Smooth muscle cell (in vitro differentiated cells): ENCODE measurements at regions not wholly inside any gene's neighbourhood (a gene's known extent, or its start where the extent isn't known, plus 50 kb on each side); places are given as distances from the start of the nearest gene placed in this dataset.

Source experiments
- DNase-seq: peaks from one replicate; lab custom pipeline; 2025; ENCODE audit not compliant: unreplicated experiment; lab: John Stamatoyannopoulos, UW
- H2AFZ ChIP-seq: fragments of 200-600 bp; sonication (generic); 2 replicates; pipeline ENCODE4 v1.6.0; 2016; ENCODE audit warnings: antibody characterized with exemption, low read depth, mild to moderate bottlenecking
- H3F3A ChIP-seq: fragments of 200-600 bp; sonication (generic); 2 replicates; pipeline ENCODE4 v1.6.0; 2017; ENCODE audit warnings: antibody characterized with exemption, low read depth
- H3K27ac ChIP-seq: fragments of 200-600 bp; sonication (generic); 2 replicates; pipeline ENCODE4 v1.5.1; 2016; ENCODE audit warnings: low read depth, mild to moderate bottlenecking
- H3K27me3 ChIP-seq: fragments of 200-600 bp; sonication (generic); 2 replicates; pipeline ENCODE4 v1.6.1; 2016; ENCODE audit warnings: low read depth, mild to moderate bottlenecking
- H3K36me3 ChIP-seq: fragments of 200-600 bp; sonication (generic); 2 replicates; pipeline ENCODE4 v1.5.1; 2016; ENCODE audit warnings: low read depth
- H3K4me1 ChIP-seq: fragments of 200-600 bp; sonication (generic); 2 replicates; pipeline ENCODE4 v1.5.1; 2016; ENCODE audit warnings: low read depth
- H3K4me2 ChIP-seq: fragments of 200-600 bp; sonication (generic); 2 replicates; pipeline ENCODE4 v1.6.0; 2016; ENCODE audit warnings: mild to moderate bottlenecking
- H3K4me3 ChIP-seq: fragments of 200-600 bp; sonication (generic); 2 replicates; pipeline ENCODE4 v1.5.1; 2016; ENCODE audit warnings: mild to moderate bottlenecking
- H3K79me2 ChIP-seq: fragments of 200-600 bp; sonication (generic); 2 replicates; pipeline ENCODE4 v1.6.0; 2016; ENCODE audit warnings: low read depth, mild to moderate bottlenecking
- H3K9ac ChIP-seq: fragments of 200-600 bp; sonication (generic); 2 replicates; pipeline ENCODE4 v1.6.0; 2016; ENCODE audit warnings: low read depth
- H3K9me3 ChIP-seq: fragments of 200-600 bp; sonication (generic); replicated peaks from 2 replicates; pipeline ENCODE4 v1.5.1; 2016; ENCODE audit warnings: low read depth
- H4K20me1 ChIP-seq: fragments of 200-600 bp; sonication (generic); 2 replicates; pipeline ENCODE4 v1.6.0; 2016; ENCODE audit warnings: low read depth
- WGBS: methylation state at CpG from one replicate; pipeline ENCODE4 v1.1.7; 2016; ENCODE audit warnings: low lambda C conversion rate; 5-methylcytosine and 5-hydroxymethylcytosine counted together
- TF ChIP-seq, protein P1 (sequence below): fragments of 200-600 bp; sonication (generic); IDR thresholded peaks from 2 replicates; pipeline ENCODE4 v1.5.1; 2017; ENCODE audit warnings: borderline replicate concordance, mild to moderate bottlenecking, antibody characterized with exemption; ENCODE audit not compliant: insufficient read depth, poor library complexity, severe bottlenecking

DNA sequence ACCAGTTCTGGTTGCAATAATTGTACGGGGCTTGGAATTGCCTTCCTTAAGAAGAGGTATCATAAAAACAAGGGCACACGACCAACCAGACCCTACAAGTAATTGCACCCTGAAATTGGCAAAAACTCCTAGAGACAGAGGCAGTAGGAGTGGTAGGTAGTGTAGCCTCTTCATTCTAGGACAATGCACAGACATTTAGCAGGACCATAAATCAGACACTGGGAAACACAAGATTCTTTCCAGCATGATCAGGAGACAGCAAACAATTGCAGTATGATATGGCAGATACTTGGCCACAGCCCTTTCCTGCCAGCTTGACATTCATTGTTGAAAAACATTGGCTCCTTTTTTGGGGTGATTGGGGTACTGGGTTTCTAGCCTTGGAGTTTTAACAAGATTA lies 186.6 kb upstream of the PIK3C3 start:
- Histone ChIP-seq H2AFZ (no peak overlapping the region), H3K4me1 (no peaks in the 10 kb centered on the region), H3F3A (no peaks in the 10 kb centered on the region), H3K36me3 (no peaks in the 10 kb centered on the region), H3K27me3 (peaks cover 8% of the 10 kb centered on the region), H3K4me2 (no peak overlapping the region), H3K4me3 (no peak overlapping the region), H3K27ac (no peak overlapping the region), H3K79me2 (no peaks in the 10 kb centered on the region), H4K20me1 (no peaks in the 10 kb centered on the region), H3K9ac (no peak overlapping the region), H3K9me3 (no peaks in the 10 kb centered on the region)
- no peak for DNase-seq
- 72% methylated on average over 2 of the region's 2 CpGs for WGBS
- TF ChIP-seq, protein P1, sequence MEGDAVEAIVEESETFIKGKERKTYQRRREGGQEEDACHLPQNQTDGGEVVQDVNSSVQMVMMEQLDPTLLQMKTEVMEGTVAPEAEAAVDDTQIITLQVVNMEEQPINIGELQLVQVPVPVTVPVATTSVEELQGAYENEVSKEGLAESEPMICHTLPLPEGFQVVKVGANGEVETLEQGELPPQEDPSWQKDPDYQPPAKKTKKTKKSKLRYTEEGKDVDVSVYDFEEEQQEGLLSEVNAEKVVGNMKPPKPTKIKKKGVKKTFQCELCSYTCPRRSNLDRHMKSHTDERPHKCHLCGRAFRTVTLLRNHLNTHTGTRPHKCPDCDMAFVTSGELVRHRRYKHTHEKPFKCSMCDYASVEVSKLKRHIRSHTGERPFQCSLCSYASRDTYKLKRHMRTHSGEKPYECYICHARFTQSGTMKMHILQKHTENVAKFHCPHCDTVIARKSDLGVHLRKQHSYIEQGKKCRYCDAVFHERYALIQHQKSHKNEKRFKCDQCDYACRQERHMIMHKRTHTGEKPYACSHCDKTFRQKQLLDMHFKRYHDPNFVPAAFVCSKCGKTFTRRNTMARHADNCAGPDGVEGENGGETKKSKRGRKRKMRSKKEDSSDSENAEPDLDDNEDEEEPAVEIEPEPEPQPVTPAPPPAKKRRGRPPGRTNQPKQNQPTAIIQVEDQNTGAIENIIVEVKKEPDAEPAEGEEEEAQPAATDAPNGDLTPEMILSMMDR: no peak

DNA sequence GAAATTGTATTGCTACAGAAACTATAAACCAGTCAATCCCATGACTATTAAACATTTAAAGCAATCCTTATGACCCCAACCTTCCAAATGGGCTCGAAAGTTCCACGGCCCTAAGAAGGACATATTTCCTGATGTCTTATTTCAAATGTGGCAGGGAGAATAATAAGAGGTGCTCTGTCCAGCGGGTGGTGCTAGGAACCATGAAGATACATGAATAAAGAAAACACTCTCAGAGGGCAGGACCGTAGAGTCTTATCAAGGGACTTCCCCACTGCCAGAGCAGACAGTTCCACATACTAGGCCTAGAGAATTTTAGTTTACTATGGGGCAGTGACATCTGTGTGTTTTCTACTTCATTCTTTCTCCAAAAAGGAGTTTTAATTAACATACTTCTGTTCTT lies 187.1 kb upstream of the PIK3C3 start:
- H3K79me2 ChIP-seq: no peaks in the 10 kb centered on the region
- no peak overlapping the region for H3K4me2 ChIP-seq
- no peak overlapping the region for H2AFZ ChIP-seq
- no peaks in the 10 kb centered on the region for H3F3A ChIP-seq
- no peak overlapping the region for H3K4me3 ChIP-seq
- no peak for DNase-seq
- no peak overlapping the region for H3K9ac ChIP-seq
- H3K27ac ChIP-seq: no peak overlapping the region
- H3K36me3 ChIP-seq: no peaks in the 10 kb centered on the region
- H4K20me1 ChIP-seq: no peaks in the 10 kb centered on the region
- H3K27me3 ChIP-seq: peaks cover 4% of the 10 kb centered on the region
- 62% methylated on average over 4 of the region's 4 CpGs for WGBS
- H3K4me1 ChIP-seq: no peaks in the 10 kb centered on the region
- TF ChIP-seq, protein P1: peak; percentile 24
- no peaks in the 10 kb centered on the region for H3K9me3 ChIP-seq

DNA sequence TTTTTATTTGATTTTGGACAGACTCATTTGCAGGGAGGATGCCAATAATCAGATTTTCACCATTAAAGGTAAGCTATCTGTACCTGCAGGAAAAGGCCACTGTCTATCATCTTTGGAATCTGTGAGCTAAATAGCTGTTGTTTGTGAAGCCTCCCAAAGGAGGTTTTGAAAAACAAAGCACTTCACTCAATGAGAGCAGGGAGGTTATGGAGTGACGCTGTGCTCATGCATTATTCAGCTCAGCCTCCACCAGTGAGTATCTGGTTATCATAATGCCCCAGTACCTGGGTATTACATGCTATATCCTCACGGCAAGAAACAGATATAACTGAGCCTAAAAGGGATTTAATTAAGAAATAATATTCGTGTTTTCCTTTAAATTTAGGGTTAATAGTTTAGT lies 189.6 kb upstream of the PIK3C3 start:
- no peak overlapping the region for H2AFZ ChIP-seq
- H3K4me2 ChIP-seq: no peak overlapping the region
- H4K20me1 ChIP-seq: no peaks in the 10 kb centered on the region
- no peak overlapping the region for H3K4me3 ChIP-seq
- no peaks in the 10 kb centered on the region for H3K36me3 ChIP-seq
- peaks cover 4% of the 10 kb centered on the region for H3K4me1 ChIP-seq
- H3K27me3 ChIP-seq: no peaks in the 10 kb centered on the region
- TF ChIP-seq, protein P1: no peak
- no peaks in the 10 kb centered on the region for H3K79me2 ChIP-seq
- H3K27ac ChIP-seq: no peak overlapping the region
- H3K9me3 ChIP-seq: no peaks in the 10 kb centered on the region
- no peak for DNase-seq
- WGBS: 79% methylated on average over 3 of the region's 3 CpGs
- H3K9ac ChIP-seq: no peak overlapping the region
- H3F3A ChIP-seq: no peaks in the 10 kb centered on the region

DNA sequence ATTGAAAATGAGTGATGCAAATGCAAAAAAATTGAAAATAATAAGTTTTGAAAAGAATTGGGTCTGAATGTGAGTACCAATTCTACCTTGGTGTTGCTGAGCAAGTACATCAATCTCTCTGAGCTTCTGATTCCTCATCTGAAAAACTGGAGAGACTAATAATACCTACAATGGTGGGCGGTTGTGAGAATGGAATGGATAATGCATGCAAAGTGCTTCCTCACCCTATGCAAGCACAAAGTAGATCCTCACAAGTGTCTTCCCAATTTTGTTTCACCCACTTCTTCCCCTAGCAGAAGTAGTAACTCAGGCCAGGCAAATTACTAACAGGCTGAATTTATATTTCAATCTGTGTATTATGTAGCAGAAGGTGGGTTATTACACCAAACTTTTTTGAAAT lies 191.7 kb upstream of the PIK3C3 start:
- no peak for DNase-seq
- Histone ChIP-seq H3F3A (no peaks in the 10 kb centered on the region), H3K4me2 (no peak overlapping the region), H4K20me1 (no peaks in the 10 kb centered on the region), H2AFZ (no peak overlapping the region), H3K36me3 (no peaks in the 10 kb centered on the region), H3K4me3 (no peak overlapping the region), H3K27ac (no peak overlapping the region), H3K79me2 (no peaks in the 10 kb centered on the region), H3K9ac (no peak overlapping the region), H3K4me1 (peaks cover 4% of the 10 kb centered on the region), H3K9me3 (no peaks in the 10 kb centered on the region), H3K27me3 (no peaks in the 10 kb centered on the region)
- TF ChIP-seq, protein P1: no peak
- WGBS: 100% methylated on average over 1 of the region's 1 CpG
